ENCODE measurements at regions not wholly inside any gene's neighbourhood (a gene's known extent, or its start where the extent isn't known, plus 50 kb on each side); places are given as distances from the start of the nearest gene placed in this dataset.

DNA sequence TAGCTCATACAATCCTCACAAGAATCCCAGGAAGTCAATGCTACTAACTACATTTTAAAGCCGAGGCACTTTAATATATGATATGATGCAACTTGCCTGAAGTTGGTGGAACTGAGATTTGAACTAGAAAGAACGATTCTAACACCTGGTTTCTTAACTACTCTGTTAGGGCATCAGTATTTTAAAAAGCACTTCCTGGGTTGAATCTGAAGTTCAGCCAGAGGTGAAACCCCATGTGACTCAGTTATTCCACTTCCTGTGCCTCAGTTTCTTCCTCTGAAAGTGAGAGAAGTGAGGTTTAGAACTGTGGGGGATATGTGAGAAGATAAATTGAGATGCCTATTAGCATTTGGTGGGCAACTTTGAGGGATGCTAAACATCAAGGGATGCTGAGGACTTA lies 129.4 kb upstream of the ANKFN1 start:
- Histone ChIP-seq H3K27me3 (ENCODE audit: control insufficient read depth in 3 of 3, insufficient read depth in 3 of 3, low read depth in 1 of 3, low read length in 3 of 3) (no peaks in the 10 kb centered on the region), H4K8ac (ENCODE audit: low read depth, low read length) (no peak overlapping the region), H3K23ac (ENCODE audit: low read depth, low read length, poor library complexity) (no peak overlapping the region), H3K4ac (ENCODE audit: low read length) (no peak overlapping the region), H3K9ac (ENCODE audit: low read depth, low read length, poor library complexity) (no peak overlapping the region), H2BK5ac (ENCODE audit: low read length) (no peak overlapping the region), H3K4me2 (ENCODE audit: insufficient read depth, low read length, poor library complexity, severe bottlenecking) (no peak overlapping the region), H2AFZ (ENCODE audit: low read length) (no peak overlapping the region), H3K27ac (replicated peaks; ENCODE audit: low read length) (no peak overlapping the region), H3K36me3 (replicated peaks in 1 of 2; ENCODE audit: control insufficient read depth in 2 of 2, insufficient read depth in 2 of 2, low read length in 2 of 2) (no peaks in the 10 kb centered on the region), H3K4me1 (ENCODE audit: control insufficient read depth in 2 of 2, insufficient read depth in 1 of 2, low read depth in 1 of 2, low read length in 2 of 2) (no peaks in the 10 kb centered on the region), H3K79me1 (ENCODE audit: low read depth, low read length) (no peaks in the 10 kb centered on the region), H2BK15ac (ENCODE audit: low read length) (no peak overlapping the region), H3K18ac (ENCODE audit: low read length) (no peak overlapping the region), H2AK5ac (ENCODE audit: low read depth, low read length) (no peak overlapping the region), H4K91ac (ENCODE audit: low read depth, low read length, poor library complexity) (no peak overlapping the region), H3K4me3 (ENCODE audit: low read length in 2 of 2) (no peak overlapping the region), H3K9me3 (replicated peaks in 1 of 2; ENCODE audit: control insufficient read depth in 2 of 2, insufficient read depth in 1 of 2, low read depth in 1 of 2, low read length in 2 of 2) (no peaks in the 10 kb centered on the region), H3K14ac (ENCODE audit: low read length) (no peak overlapping the region), H2BK120ac (ENCODE audit: low read depth, low read length) (no peak overlapping the region), H2BK12ac (ENCODE audit: low read length) (no peak overlapping the region)
- DNase-seq (ENCODE audit: low spot score), result no peak
- WGBS, 2 donors (ENCODE audit: extremely low coverage in 2 of 2, insufficient read length in 2 of 2, insufficient replicate concordance in 1 of 2), result no CpG with 5 or more reads among the region's 2 CpGs

DNA sequence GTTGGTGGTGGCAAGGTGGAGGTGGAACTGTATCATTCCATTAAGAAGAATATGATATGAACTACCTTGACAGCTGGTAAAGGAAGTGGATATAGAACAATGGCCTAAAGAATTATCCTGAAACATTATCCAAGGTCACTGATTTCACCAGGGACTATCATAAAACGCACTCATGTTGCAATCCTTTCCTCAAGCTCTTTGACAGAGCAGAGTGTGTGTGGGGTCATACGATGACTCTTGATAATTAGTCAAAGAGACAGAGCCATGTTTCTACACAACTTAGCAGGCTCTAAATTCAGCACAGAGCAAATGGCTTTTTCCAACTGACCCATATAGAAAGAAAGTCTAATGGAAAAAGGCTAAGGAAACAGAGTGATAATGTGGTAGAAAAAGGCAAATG lies 126.4 kb upstream of the ANKFN1 start:
- Histone ChIP-seq H4K8ac (ENCODE audit: low read depth, low read length) (no peak overlapping the region), H2BK5ac (ENCODE audit: low read length) (no peak overlapping the region), H2BK15ac (ENCODE audit: low read length) (no peak overlapping the region), H3K79me1 (ENCODE audit: low read depth, low read length) (no peaks in the 10 kb centered on the region), H3K4ac (ENCODE audit: low read length) (no peak overlapping the region), H4K91ac (ENCODE audit: low read depth, low read length, poor library complexity) (no peak overlapping the region), H2BK120ac (ENCODE audit: low read depth, low read length) (no peak overlapping the region), H2BK12ac (ENCODE audit: low read length) (no peak overlapping the region), H2AFZ (ENCODE audit: low read length) (no peak overlapping the region), H3K23ac (ENCODE audit: low read depth, low read length, poor library complexity) (no peak overlapping the region), H3K9ac (ENCODE audit: low read depth, low read length, poor library complexity) (no peak overlapping the region), H3K18ac (ENCODE audit: low read length) (no peak overlapping the region), H3K27ac (replicated peaks; ENCODE audit: low read length) (no peak overlapping the region), H3K4me3 (ENCODE audit: low read length in 2 of 2) (no peak overlapping the region), H2AK5ac (ENCODE audit: low read depth, low read length) (no peak overlapping the region), H3K4me1 (ENCODE audit: control insufficient read depth in 2 of 2, insufficient read depth in 1 of 2, low read depth in 1 of 2, low read length in 2 of 2) (no peaks in the 10 kb centered on the region), H3K4me2 (ENCODE audit: insufficient read depth, low read length, poor library complexity, severe bottlenecking) (no peak overlapping the region), H3K27me3 (ENCODE audit: control insufficient read depth in 3 of 3, insufficient read depth in 3 of 3, low read depth in 1 of 3, low read length in 3 of 3) (no peaks in the 10 kb centered on the region), H3K36me3 (replicated peaks in 1 of 2; ENCODE audit: control insufficient read depth in 2 of 2, insufficient read depth in 2 of 2, low read length in 2 of 2) (no peaks in the 10 kb centered on the region), H3K14ac (ENCODE audit: low read length) (no peak overlapping the region), H3K9me3 (replicated peaks in 1 of 2; ENCODE audit: control insufficient read depth in 2 of 2, insufficient read depth in 1 of 2, low read depth in 1 of 2, low read length in 2 of 2) (no peaks in the 10 kb centered on the region)
- no CpG with 5 or more reads among the region's 2 CpGs for WGBS, 2 donors (ENCODE audit: extremely low coverage in 2 of 2, insufficient read length in 2 of 2, insufficient replicate concordance in 1 of 2)
- DNase-seq (ENCODE audit: low spot score), result no peak

DNA sequence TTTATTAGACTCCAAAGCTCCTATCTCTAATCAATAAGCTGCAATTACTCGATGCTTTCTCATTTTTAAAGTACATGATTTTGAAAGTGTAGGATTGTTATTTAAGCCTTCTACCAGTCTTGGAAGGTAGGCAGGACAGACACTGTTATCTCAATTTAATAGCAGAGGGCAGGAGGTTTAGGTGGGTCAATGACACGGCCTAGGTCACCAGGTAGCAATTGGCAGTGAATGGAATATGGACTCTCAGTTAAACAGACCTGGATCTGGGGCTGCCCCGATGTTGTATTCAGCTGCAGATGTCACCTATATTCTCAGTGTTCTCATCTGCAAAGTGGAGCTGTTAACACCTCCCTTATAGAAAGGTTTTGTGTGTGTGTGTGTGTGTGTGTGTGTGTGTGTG lies 124.4 kb upstream of the ANKFN1 start:
- no CpG with 5 or more reads among the region's 3 CpGs for WGBS, 2 donors (ENCODE audit: extremely low coverage in 2 of 2, insufficient read length in 2 of 2, insufficient replicate concordance in 1 of 2)
- Histone ChIP-seq H3K4me3 (ENCODE audit: low read length in 2 of 2) (no peak overlapping the region), H4K91ac (ENCODE audit: low read depth, low read length, poor library complexity) (no peak overlapping the region), H3K4ac (ENCODE audit: low read length) (no peak overlapping the region), H2AK5ac (ENCODE audit: low read depth, low read length) (no peak overlapping the region), H3K36me3 (replicated peaks in 1 of 2; ENCODE audit: control insufficient read depth in 2 of 2, insufficient read depth in 2 of 2, low read length in 2 of 2) (no peaks in the 10 kb centered on the region), H3K4me2 (ENCODE audit: insufficient read depth, low read length, poor library complexity, severe bottlenecking) (no peak overlapping the region), H4K8ac (ENCODE audit: low read depth, low read length) (no peak overlapping the region), H3K27ac (replicated peaks; ENCODE audit: low read length) (no peak overlapping the region), H3K27me3 (ENCODE audit: control insufficient read depth in 3 of 3, insufficient read depth in 3 of 3, low read depth in 1 of 3, low read length in 3 of 3) (no peaks in the 10 kb centered on the region), H3K9me3 (replicated peaks in 1 of 2; ENCODE audit: control insufficient read depth in 2 of 2, insufficient read depth in 1 of 2, low read depth in 1 of 2, low read length in 2 of 2) (no peaks in the 10 kb centered on the region), H3K14ac (ENCODE audit: low read length) (no peak overlapping the region), H3K23ac (ENCODE audit: low read depth, low read length, poor library complexity) (no peak overlapping the region), H2BK5ac (ENCODE audit: low read length) (no peak overlapping the region), H3K79me1 (ENCODE audit: low read depth, low read length) (no peaks in the 10 kb centered on the region), H2BK15ac (ENCODE audit: low read length) (no peak overlapping the region), H3K18ac (ENCODE audit: low read length) (no peak overlapping the region), H2AFZ (ENCODE audit: low read length) (no peak overlapping the region), H2BK120ac (ENCODE audit: low read depth, low read length) (no peak overlapping the region), H3K4me1 (ENCODE audit: control insufficient read depth in 2 of 2, insufficient read depth in 1 of 2, low read depth in 1 of 2, low read length in 2 of 2) (no peaks in the 10 kb centered on the region), H2BK12ac (ENCODE audit: low read length) (no peak overlapping the region), H3K9ac (ENCODE audit: low read depth, low read length, poor library complexity) (no peak overlapping the region)
- no peak for DNase-seq (ENCODE audit: low spot score)

DNA sequence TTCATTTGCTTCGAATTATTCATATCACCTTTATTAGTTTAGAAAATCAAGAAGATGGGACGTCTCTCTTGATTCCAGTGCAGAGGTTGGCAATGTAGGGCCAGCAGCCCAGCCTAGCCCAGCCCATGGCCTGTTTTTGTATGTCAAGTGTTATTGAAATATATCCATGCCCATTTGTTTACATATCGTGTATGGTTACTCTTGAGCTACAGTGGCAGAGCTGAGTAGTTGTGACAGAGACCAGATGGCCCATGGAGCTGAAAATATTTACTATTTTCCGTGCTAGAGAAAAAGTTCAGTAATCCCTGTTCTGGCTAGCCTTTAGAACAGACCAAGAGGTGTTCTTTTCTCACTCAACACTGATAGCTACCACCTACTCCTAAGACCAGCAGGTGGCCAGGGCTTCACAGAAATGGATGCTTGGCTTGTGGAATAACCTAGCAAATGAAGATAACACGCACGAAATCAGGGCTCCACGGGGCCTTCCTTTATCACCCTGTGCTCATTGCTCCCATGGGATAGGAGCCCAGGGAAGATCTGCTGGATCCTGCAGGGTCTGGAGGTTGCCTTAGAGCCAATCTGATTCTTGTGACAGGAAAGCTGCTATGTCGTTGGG lies 123.2 kb upstream of the ANKFN1 start:
- no peaks in the 10 kb centered on the region for H3K36me3 ChIP-seq (replicated peaks in 1 of 2; ENCODE audit: control insufficient read depth in 2 of 2, insufficient read depth in 2 of 2, low read length in 2 of 2)
- H2BK5ac ChIP-seq (ENCODE audit: low read length), result no peak overlapping the region
- no peak overlapping the region for H3K14ac ChIP-seq (ENCODE audit: low read length)
- no peak overlapping the region for H2AK5ac ChIP-seq (ENCODE audit: low read depth, low read length)
- H2BK12ac ChIP-seq (ENCODE audit: low read length), result no peak overlapping the region
- H3K27ac ChIP-seq (replicated peaks; ENCODE audit: low read length), result no peak overlapping the region
- no peak overlapping the region for H3K23ac ChIP-seq (ENCODE audit: low read depth, low read length, poor library complexity)
- no peak overlapping the region for H3K18ac ChIP-seq (ENCODE audit: low read length)
- no peak overlapping the region for H3K4me3 ChIP-seq (ENCODE audit: low read length in 2 of 2)
- H3K9ac ChIP-seq (ENCODE audit: low read depth, low read length, poor library complexity), result no peak overlapping the region
- no CpG with 5 or more reads among the region's 8 CpGs for WGBS, 2 donors (ENCODE audit: extremely low coverage in 2 of 2, insufficient read length in 2 of 2, insufficient replicate concordance in 1 of 2)
- no peaks in the 10 kb centered on the region for H3K9me3 ChIP-seq (replicated peaks in 1 of 2; ENCODE audit: control insufficient read depth in 2 of 2, insufficient read depth in 1 of 2, low read depth in 1 of 2, low read length in 2 of 2)
- H2BK15ac ChIP-seq (ENCODE audit: low read length), result no peak overlapping the region
- no peak overlapping the region for H3K4me2 ChIP-seq (ENCODE audit: insufficient read depth, low read length, poor library complexity, severe bottlenecking)
- no peaks in the 10 kb centered on the region for H3K79me1 ChIP-seq (ENCODE audit: low read depth, low read length)
- no peaks in the 10 kb centered on the region for H3K4me1 ChIP-seq (ENCODE audit: control insufficient read depth in 2 of 2, insufficient read depth in 1 of 2, low read depth in 1 of 2, low read length in 2 of 2)
- no peak overlapping the region for H2AFZ ChIP-seq (ENCODE audit: low read length)
- no peak overlapping the region for H4K91ac ChIP-seq (ENCODE audit: low read depth, low read length, poor library complexity)
- no peak overlapping the region for H3K4ac ChIP-seq (ENCODE audit: low read length)
- H2BK120ac ChIP-seq (ENCODE audit: low read depth, low read length), result no peak overlapping the region
- H3K27me3 ChIP-seq (ENCODE audit: control insufficient read depth in 3 of 3, insufficient read depth in 3 of 3, low read depth in 1 of 3, low read length in 3 of 3), result no peaks in the 10 kb centered on the region
- no peak for DNase-seq (ENCODE audit: low spot score)
- no peak overlapping the region for H4K8ac ChIP-seq (ENCODE audit: low read depth, low read length)

Measured in neuronal stem cell (in vitro differentiated cells).